Activated CD8-positive, alpha-beta T cell treated with anti-CD3 and anti-CD28 coated beads for 36 hours (primary cell): ENCODE measurements at regions not wholly inside any gene's neighbourhood (a gene's known extent, or its start where the extent isn't known, plus 50 kb on each side); places are given as distances from the start of the nearest gene placed in this dataset.

Experiments
- ATAC-seq: fragments of 200-7000 bp; cut with Tn5 transposase; one replicate; pipeline ENCODE4 v1.10.0; 2021; ENCODE audit warnings: mild to moderate bottlenecking, moderate library complexity
- CTCF ChIA-PET: fragments of 350-600 bp; sonication (Branson Sonifier 250); formaldehyde crosslinking; loops from one replicate; lab custom pipeline; 2021; ENCODE audit warnings: antibody characterized with exemption; lab: Charles Lee
- POLR2A ChIA-PET: fragments of 350-600 bp; sonication (Branson Sonifier 250); formaldehyde crosslinking; loops from one replicate; lab custom pipeline; 2021; ENCODE audit warnings: antibody characterized with exemption; lab: Charles Lee
- DNase-seq: peaks from one replicate; pipeline ENCODE4 v3.0.0-alpha.2; 2020
- H3K27ac Mint-ChIP-seq: one replicate; pipeline ENCODE4 v1.8.0; 2021; ENCODE audit warnings: mild to moderate bottlenecking, mixed read lengths
- H3K27me3 Mint-ChIP-seq: one replicate; pipeline ENCODE4 v1.8.0; 2021; ENCODE audit warnings: mixed read lengths
- H3K36me3 Mint-ChIP-seq: one replicate; pipeline ENCODE4 v1.8.0; 2021; ENCODE audit warnings: low read depth, mixed read lengths
- H3K4me1 Mint-ChIP-seq: one replicate; pipeline ENCODE4 v1.8.0; 2021; ENCODE audit warnings: low read depth, mixed read lengths
- H3K4me3 Mint-ChIP-seq: one replicate; pipeline ENCODE4 v1.8.0; 2021; ENCODE audit warnings: mild to moderate bottlenecking, moderate library complexity, mixed read lengths
- H3K9me3 Mint-ChIP-seq: one replicate; pipeline ENCODE4 v1.8.0; 2021; ENCODE audit warnings: mixed read lengths
- CTCF ChIP-seq: fragments of 200-600 bp; IDR thresholded peaks from one replicate; pipeline ENCODE4 v1.8.0; 2022; ENCODE audit warnings: antibody characterized with exemption, mild to moderate bottlenecking
- intact Hi-C: fragments of 100-400 bp; cut with micrococcal nuclease; formaldehyde crosslinking; loops from one replicate; pipeline ENCODE4 v1.10.0; 2022

- DNase-seq (no peak), ATAC-seq (no peak)
- Mint-ChIP-seq H3K27ac (no peak overlapping the region), H3K9me3 (peaks cover 2% of the 10 kb centered on the region), H3K27me3 (no peaks in the 10 kb centered on the region), H3K4me1 (no peaks in the 10 kb centered on the region), H3K4me3 (no peak overlapping the region), H3K36me3 (no peaks in the 10 kb centered on the region)
- CTCF ChIA-PET: no interaction called here
- intact Hi-C loops: no loop called here
- POLR2A ChIA-PET: no interaction called here
- TF ChIP-seq CTCF: no peak
Observed at GRCh38 chr13:88736026-88736425, 1064.9 kb downstream of the SLITRK5 start.

- H3K4me3 Mint-ChIP-seq: no peak overlapping the region
- POLR2A ChIA-PET: no interaction called here
Observed at GRCh38 chr13:88739195-88739594, 1068.0 kb downstream of the SLITRK5 start.

GRCh38 chr13:88744289-88744688 is 1073.1 kb downstream of the SLITRK5 start:
- Mint-ChIP-seq H3K27me3 (no peaks in the 10 kb centered on the region), H3K36me3 (no peaks in the 10 kb centered on the region), H3K4me1 (no peaks in the 10 kb centered on the region), H3K4me3 (no peak overlapping the region), H3K27ac (no peak overlapping the region), H3K9me3 (peaks cover 2% of the 10 kb centered on the region)
- DNase-seq (no peak), ATAC-seq (no peak)
- intact Hi-C loops: no loop called here
- ChIA-PET CTCF (no interaction called here), POLR2A (no interaction called here)
- TF ChIP-seq CTCF: no peak

More at GRCh38 chr13:88739195-88739594, 1068.0 kb downstream of the SLITRK5 start:
- CTCF ChIA-PET: no interaction called here
- H3K9me3 Mint-ChIP-seq: peaks cover 4% of the 10 kb centered on the region
- no peaks in the 10 kb centered on the region for H3K36me3 Mint-ChIP-seq
- ATAC-seq (no peak), DNase-seq (no peak)
- H3K27me3 Mint-ChIP-seq: no peaks in the 10 kb centered on the region
- TF ChIP-seq CTCF: no peak
- H3K27ac Mint-ChIP-seq: no peak overlapping the region
- intact Hi-C loops: no loop called here
- no peaks in the 10 kb centered on the region for H3K4me1 Mint-ChIP-seq

GRCh38 chr13:88745011-88745410 is 1073.8 kb downstream of the SLITRK5 start:
- Mint-ChIP-seq H3K27ac (no peak overlapping the region), H3K27me3 (no peaks in the 10 kb centered on the region), H3K4me3 (no peak overlapping the region), H3K36me3 (no peaks in the 10 kb centered on the region), H3K9me3 (peaks cover 2% of the 10 kb centered on the region), H3K4me1 (no peaks in the 10 kb centered on the region)
- intact Hi-C loops: no loop called here
- ATAC-seq (no peak), DNase-seq (no peak)
- ChIA-PET POLR2A (no interaction called here), CTCF (no interaction called here)
- no peak for TF ChIP-seq CTCF

GRCh38 chr13:88752041-88752440 is 1080.9 kb downstream of the SLITRK5 start:
- Mint-ChIP-seq H3K27ac (no peak overlapping the region), H3K4me3 (no peak overlapping the region), H3K27me3 (no peaks in the 10 kb centered on the region), H3K36me3 (no peaks in the 10 kb centered on the region), H3K9me3 (peaks cover 3% of the 10 kb centered on the region), H3K4me1 (no peaks in the 10 kb centered on the region)
- intact Hi-C loops: no loop called here
- ChIA-PET CTCF (no interaction called here), POLR2A (no interaction called here)
- no peak for ATAC-seq
- no peak for DNase-seq
- TF ChIP-seq CTCF: no peak
